ENCODE measurements at regions not wholly inside any gene's neighbourhood (a gene's known extent, or its start where the extent isn't known, plus 50 kb on each side); places are given as distances from the start of the nearest gene placed in this dataset.

DNA sequence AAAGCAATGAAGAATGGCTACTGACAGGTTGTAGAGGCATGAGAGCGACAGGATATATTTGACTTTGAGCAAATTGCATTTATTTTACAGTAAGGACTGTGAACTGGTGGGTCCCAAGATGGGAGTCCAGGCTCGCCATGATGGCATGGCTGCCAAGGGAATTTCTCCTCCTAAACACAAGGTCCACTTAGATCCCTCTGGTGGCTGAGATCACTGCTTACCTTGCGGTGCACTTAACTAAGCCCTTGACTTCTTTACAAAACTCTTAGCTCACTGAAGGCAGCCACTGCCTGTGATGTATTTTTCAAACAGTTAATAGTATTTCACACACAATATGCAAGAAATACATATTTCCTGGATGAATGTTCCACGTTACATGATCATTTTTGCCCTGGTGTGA is 50.3 kb upstream of the SORBS2 start:
- no peak for DNase-seq (ENCODE audit: low spot score)

GRCh38 chr4:185863946-185864345 is 52.0 kb upstream of the SORBS2 start:
- no peak for DNase-seq (ENCODE audit: low spot score)

- DNase-seq (ENCODE audit: low spot score) = no peak
Observed at GRCh38 chr4:185865901-185866328, 53.9 kb upstream of the SORBS2 start.

DNA sequence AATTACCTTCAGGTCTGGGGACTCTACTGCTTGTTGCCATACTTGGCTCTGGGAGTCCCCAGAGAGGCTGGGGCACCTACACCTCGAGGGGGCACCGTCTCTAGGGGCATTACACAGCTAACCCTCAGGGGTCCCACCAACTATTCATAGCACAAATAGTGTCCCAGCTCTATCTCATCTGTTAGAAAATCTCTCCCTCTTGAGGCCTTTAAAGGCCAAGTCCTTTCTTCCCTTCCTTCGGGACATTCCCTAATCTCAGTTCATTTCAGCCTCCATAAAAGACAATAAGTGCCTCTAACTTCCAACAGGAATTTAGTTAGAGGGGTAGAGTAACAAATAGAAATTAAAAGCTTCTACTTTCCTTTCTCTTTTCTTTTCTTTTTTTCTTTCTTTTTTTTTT is 55.8 kb upstream of the SORBS2 start:
- DNase-seq (ENCODE audit: low spot score) = no peak

GRCh38 chr4:185868983-185869382 is 57.0 kb upstream of the SORBS2 start:
- no peak for DNase-seq (ENCODE audit: low spot score)

- DNase-seq (ENCODE audit: low spot score) = no peak
Observed at GRCh38 chr4:185869427-185869826, 57.4 kb upstream of the SORBS2 start.

DNA sequence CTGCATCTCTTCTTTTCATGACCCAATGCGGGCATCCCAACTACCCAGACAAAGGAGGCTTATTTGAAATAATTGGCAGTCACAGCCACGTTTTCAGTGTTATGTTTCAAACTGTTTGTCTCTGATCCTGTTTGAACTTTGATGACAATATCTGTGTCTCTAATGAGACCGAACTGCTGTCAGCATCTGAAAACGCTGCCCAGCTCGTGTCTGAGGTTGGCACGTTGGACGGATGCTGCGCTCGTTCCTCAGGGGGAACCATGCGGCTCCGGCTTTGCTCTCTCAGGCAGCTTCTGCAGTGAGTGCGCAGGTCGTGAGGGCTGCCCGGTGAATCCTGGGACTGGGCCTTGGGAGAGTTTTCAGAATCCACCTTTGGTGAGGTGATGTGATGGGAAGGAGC is 58.4 kb upstream of the SORBS2 start:
- no peak for DNase-seq (ENCODE audit: low spot score)

DNA sequence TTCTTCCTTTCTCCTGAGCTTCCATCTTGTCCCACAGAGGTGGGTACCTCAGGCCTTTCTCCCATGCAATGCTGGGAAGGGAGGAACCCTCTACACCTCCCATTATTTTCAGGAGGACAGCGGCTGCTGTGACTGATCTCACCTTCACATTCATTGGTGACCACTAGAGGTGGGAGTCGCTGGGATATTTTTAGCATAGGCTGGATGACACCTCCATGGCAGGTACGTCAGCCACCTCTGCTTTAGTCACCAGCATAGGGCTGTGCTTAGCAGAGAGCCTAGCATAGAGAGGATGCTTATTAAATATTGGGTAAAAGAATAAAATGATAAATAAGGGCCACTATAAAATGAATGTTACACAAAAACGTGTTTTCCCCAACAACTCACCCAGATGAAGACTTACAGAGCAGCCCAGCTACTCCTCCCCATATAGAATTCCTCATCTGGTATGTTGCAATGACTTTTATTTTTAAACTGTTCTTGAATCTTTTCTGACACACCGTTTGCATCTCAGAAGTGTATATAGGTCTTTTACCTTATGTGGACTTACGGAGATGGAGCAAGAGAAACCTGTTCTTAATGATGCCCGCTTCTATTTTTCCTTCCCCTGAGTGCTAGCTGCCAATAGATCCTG is 60.9 kb upstream of the SORBS2 start:
- no peak for DNase-seq (ENCODE audit: low spot score)

DNA sequence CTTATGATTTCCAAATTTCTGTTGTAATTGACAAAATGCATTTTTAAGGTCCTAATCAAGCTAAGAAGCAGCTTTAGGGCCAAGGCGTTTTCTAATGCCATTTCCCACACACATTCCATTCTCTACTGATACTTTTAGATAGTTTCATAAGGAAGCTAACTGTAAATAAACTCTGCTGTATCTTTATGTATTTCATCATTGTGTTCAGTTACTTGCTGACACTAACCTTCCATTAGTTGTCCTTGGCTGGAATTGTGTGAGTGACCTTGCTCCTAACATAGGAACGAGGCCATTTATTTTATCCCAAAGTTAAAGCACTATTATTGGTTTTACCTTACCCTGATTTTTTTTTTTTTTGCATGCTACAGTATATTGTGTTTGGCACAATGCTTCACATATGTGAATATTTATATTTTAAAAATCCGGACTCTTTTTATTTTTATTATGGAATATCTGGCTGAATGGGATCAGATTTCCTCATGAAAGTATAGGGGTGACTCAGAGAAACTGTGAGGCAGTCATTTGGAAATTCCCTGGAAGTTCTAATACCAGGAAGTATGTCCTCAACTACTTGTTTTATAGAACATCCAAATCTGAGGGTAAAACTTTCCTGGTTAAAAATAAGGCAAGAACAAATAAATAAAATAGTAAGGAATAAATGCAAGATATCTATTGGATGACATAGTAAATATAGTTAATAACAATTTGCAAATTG is 62.7 kb upstream of the SORBS2 start:
- DNase-seq (ENCODE audit: low spot score) = no peak

- DNase-seq (ENCODE audit: low spot score) = no peak
Observed at GRCh38 chr4:185875316-185875907, 63.4 kb upstream of the SORBS2 start.

GRCh38 chr4:185878633-185879032 is 66.6 kb upstream of the SORBS2 start:
- DNase-seq (ENCODE audit: low spot score) = no peak

GRCh38 chr4:185879666-185880312 is 67.8 kb upstream of the SORBS2 start:
- DNase-seq (ENCODE audit: low spot score) = no peak

- DNase-seq (ENCODE audit: low spot score) = no peak
Observed at GRCh38 chr4:185880571-185880970, 68.6 kb upstream of the SORBS2 start.

- no peak for DNase-seq (ENCODE audit: low spot score)
Observed at GRCh38 chr4:185881430-185881829, 69.4 kb upstream of the SORBS2 start.

DNA sequence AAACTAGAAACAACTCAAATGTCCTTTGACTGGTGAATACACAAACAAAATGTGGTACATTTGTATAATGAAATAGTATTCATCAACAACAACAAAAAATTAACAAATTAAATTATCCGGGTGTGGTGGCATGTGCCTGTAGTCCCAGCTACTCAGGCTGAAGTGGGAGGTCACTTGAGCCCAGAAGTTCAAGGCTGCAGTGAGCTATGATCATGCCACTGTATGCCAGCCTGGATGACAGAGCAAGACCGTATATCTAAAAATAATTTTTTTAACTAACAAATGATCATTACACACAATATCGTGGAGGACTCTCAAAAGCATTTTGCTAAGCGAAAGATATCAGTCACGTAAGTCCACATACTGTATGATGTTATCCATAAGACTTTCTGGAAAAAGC is 71.6 kb upstream of the SORBS2 start:
- DNase-seq (ENCODE audit: low spot score) = no peak

DNA sequence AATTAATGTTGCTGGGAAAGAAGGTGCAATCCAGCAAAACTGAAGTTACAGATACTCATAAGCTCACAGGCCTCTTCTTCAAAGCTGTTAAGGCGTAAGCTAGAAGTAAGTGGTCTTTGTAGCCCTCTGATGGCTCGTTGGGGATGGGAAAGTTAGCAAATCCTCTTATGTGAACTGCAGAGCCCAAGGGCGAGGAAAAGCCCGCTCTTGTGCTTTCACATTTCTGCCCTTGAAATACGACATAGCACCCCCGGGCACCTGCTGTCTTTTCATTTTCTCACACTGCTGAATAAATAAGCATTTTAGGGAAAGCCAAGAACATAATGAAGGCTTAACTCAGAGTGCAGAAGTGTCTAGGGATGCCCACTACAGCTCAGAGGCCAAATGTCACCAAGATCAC is 73.1 kb upstream of the SORBS2 start:
- DNase-seq (ENCODE audit: low spot score) = no peak

- DNase-seq (ENCODE audit: low spot score) = no peak
Observed at GRCh38 chr4:185885604-185886003, 73.6 kb upstream of the SORBS2 start.

- DNase-seq (ENCODE audit: low spot score) = no peak
Observed at GRCh38 chr4:185886832-185887524, 75.0 kb upstream of the SORBS2 start.

DNA sequence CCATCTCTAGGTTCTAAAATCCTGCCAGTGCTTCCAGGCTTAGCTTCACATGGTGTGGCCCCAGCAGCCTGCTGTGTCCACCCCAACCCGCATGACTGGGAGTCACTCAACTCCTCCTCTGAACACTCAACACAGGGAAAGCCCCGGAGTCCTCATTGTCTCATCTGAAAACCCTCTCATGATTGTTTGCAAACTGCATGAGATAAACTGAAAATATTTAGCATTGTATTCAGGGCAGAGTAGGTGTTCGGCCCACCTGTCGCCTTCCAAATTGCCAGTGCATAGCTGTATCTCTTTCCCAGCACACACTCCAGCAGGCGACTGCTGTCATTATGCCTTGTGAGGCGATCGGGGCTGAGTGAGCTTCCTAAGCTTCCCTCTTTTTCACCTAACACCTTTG is 76.7 kb upstream of the SORBS2 start:
- DNase-seq (ENCODE audit: low spot score) = no peak

GRCh38 chr4:185889585-185889984 is 77.6 kb upstream of the SORBS2 start:
- no peak for DNase-seq (ENCODE audit: low spot score)

DNA sequence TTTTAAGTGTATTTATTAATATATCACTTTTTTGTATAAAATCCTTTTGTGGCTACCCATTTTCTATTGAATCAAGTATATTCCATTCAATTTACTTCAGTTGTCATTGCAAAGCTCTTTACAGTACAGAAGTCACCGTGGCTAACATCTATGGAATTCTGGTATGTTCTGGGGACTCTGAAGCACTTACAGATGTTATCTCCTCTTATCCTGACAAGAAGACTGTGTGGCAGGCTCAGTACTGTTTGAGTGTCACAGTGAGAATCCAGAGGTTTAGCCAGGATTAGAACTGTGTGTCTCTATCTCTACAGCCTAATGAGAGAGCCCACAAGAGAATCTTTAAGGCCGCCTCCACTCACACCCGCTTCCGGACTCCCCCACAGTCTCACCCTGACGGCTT is 78.2 kb upstream of the SORBS2 start:
- no peak for DNase-seq (ENCODE audit: low spot score)

- DNase-seq (ENCODE audit: low spot score) = no peak
Observed at GRCh38 chr4:185892165-185892564, 80.2 kb upstream of the SORBS2 start.

Measured in SK-N-DZ (cell line).